ENCODE measurements at regions not wholly inside any gene's neighbourhood (a gene's known extent, or its start where the extent isn't known, plus 50 kb on each side); places are given as distances from the start of the nearest gene placed in this dataset.

DNA sequence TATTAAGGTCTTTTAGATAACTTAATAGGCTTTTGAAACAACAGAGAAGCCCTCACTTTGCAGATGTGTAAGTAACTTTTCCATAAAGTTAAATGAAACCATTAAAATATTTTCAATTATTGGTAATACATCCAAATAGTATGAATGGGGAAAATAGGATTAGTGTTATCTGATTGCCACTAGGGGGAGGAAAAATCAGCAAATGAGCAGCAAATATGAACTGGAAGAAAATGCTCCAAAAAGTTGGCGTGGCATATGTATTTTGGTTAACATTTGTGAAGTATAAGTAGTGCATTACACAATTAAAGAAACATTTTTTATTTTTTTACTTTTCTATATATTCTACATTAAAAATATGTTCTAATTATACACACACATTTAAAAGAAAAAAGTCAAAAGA lies 259.8 kb upstream of the ANO5 start:
- 20 to 68% methylated on average over 1 of the region's 1 CpG for WGBS, 2 donors
- Histone ChIP-seq H3K9me3 (no peaks in the 10 kb centered on the region), H3K27ac (no peak overlapping the region), H3K36me3 (no peaks in the 10 kb centered on the region), H3K4me1 (no peaks in the 10 kb centered on the region), H3K4me3 (no peak overlapping the region), H3K27me3 (no peaks in the 10 kb centered on the region)
- TF ChIP-seq POLR2AphosphoS5 (IDR thresholded peaks at IDR 0.05), result no peak
- TF ChIP-seq, protein P1, sequence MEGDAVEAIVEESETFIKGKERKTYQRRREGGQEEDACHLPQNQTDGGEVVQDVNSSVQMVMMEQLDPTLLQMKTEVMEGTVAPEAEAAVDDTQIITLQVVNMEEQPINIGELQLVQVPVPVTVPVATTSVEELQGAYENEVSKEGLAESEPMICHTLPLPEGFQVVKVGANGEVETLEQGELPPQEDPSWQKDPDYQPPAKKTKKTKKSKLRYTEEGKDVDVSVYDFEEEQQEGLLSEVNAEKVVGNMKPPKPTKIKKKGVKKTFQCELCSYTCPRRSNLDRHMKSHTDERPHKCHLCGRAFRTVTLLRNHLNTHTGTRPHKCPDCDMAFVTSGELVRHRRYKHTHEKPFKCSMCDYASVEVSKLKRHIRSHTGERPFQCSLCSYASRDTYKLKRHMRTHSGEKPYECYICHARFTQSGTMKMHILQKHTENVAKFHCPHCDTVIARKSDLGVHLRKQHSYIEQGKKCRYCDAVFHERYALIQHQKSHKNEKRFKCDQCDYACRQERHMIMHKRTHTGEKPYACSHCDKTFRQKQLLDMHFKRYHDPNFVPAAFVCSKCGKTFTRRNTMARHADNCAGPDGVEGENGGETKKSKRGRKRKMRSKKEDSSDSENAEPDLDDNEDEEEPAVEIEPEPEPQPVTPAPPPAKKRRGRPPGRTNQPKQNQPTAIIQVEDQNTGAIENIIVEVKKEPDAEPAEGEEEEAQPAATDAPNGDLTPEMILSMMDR (IDR thresholded peaks at IDR 0.05), result no peak
- no peak for TF ChIP-seq EP300 (IDR thresholded peaks at IDR 0.05)
- TF ChIP-seq POLR2A (IDR thresholded peaks at IDR 0.05), result no peak
- intact Hi-C loops (cut with DNase I), result no loop called here
- no peak for DNase-seq

GRCh38 chr11:21944577-21944976 lies 248.3 kb upstream of the ANO5 start:
- WGBS, 2 donors, result 84 to 85% methylated on average over 4 of the region's 4 CpGs
- no peak for DNase-seq
- TF ChIP-seq EP300 (IDR thresholded peaks at IDR 0.05) (no peak), POLR2AphosphoS5 (IDR thresholded peaks at IDR 0.05) (no peak), POLR2A (IDR thresholded peaks at IDR 0.05) (no peak)
- TF ChIP-seq, protein P1 (IDR thresholded peaks at IDR 0.05), result no peak

DNA sequence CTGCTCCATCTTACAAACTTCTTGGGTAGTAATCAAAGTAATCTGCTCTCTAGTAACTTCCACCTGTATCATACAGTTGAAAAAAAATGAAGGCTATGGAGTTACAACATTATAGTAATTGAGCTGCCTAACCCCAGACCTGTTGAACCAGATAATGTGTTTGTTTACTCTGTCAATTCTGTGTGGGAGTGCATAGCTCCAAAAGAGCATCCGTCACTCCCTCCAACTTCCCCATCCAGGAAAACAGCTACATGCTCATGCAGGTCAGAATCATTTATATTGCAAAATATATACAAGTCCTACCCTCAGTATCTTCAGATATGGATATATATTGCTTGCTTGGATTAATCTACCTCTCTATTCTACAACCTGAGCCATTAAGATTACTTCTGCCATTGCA lies 244.0 kb upstream of the ANO5 start:
- TF ChIP-seq, protein P1 (IDR thresholded peaks at IDR 0.05), result no peak
- TF ChIP-seq EP300 (IDR thresholded peaks at IDR 0.05), result no peak
- no peak for TF ChIP-seq POLR2AphosphoS5 (IDR thresholded peaks at IDR 0.05)
- TF ChIP-seq POLR2A (IDR thresholded peaks at IDR 0.05), result no peak
- peaks cover 0 to 8% (median 0%) of the 10 kb centered on the region in 4 donors for H3K9me3 ChIP-seq
- no peak for DNase-seq
- 24 to 56% methylated on average over 1 of the region's 1 CpG for WGBS, 2 donors
- intact Hi-C loops (cut with DNase I), result no loop called here
- no peak overlapping the region for H3K4me3 ChIP-seq
- H3K4me1 ChIP-seq, result no peaks in the 10 kb centered on the region
- no peaks in the 10 kb centered on the region for H3K27me3 ChIP-seq
- no peak overlapping the region for H3K27ac ChIP-seq
- no peaks in the 10 kb centered on the region for H3K36me3 ChIP-seq

More at GRCh38 chr11:21944577-21944976, 248.3 kb upstream of the ANO5 start:
- H3K4me3 ChIP-seq, result no peak overlapping the region
- no peaks in the 10 kb centered on the region for H3K4me1 ChIP-seq
- no peaks in the 10 kb centered on the region for H3K9me3 ChIP-seq
- intact Hi-C loops (cut with DNase I), result no loop called here
- H3K27me3 ChIP-seq, result no peaks in the 10 kb centered on the region
- H3K27ac ChIP-seq, result no peak overlapping the region
- no peaks in the 10 kb centered on the region for H3K36me3 ChIP-seq

DNA sequence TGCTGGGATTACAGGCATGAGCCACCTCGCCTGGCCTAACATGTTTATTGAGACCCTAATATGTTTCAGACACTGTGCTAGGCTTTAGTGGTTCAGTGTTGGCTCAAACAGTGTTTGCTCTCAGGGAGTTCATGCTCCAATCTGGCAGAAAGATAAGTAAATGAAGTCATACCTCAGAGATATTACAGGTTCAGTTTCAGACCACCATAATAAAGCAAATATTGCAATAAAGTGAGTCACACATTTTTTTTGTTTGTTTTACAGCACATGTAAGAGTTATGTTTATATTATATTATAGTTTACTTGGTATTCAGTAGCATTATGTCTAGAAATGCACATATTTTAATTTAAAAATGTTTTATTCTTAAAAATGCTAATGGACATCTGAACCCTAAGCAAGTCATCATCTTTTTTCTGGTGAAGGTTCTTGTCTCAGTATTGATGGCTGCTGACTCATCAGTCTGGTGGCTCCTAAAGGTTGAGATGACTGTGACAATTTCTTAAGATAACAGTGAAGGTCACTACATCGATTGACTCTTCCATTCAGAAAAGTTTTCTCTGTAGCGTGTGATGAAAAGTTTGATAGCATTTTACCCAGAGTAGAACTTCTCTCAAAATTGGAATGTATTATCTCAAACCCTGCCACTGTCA lies 243.0 kb upstream of the ANO5 start:
- H3K4me3 ChIP-seq, result no peak overlapping the region
- TF ChIP-seq EP300 (IDR thresholded peaks at IDR 0.05) (no peak), POLR2A (IDR thresholded peaks at IDR 0.05) (no peak), POLR2AphosphoS5 (IDR thresholded peaks at IDR 0.05) (no peak)
- TF ChIP-seq, protein P1 (IDR thresholded peaks at IDR 0.05), result no peak
- H3K4me1 ChIP-seq, result no peaks in the 10 kb centered on the region
- DNase-seq, result no peak
- H3K27me3 ChIP-seq, result no peaks in the 10 kb centered on the region
- intact Hi-C loops (cut with DNase I), result no loop called here
- 63 to 78% methylated on average over 3 of the region's 3 CpGs for WGBS, 2 donors
- no peak overlapping the region for H3K27ac ChIP-seq
- peaks cover 0 to 9% (median 0%) of the 10 kb centered on the region in 4 donors for H3K9me3 ChIP-seq
- no peaks in the 10 kb centered on the region for H3K36me3 ChIP-seq

GRCh38 chr11:21963013-21963412 lies 229.9 kb upstream of the ANO5 start:
- WGBS, 2 donors, result 24 to 50% methylated on average over 2 of the region's 2 CpGs

More at GRCh38 chr11:21963013-21963412, 229.9 kb upstream of the ANO5 start:
- TF ChIP-seq, protein P1 (IDR thresholded peaks at IDR 0.05), result no peak
- TF ChIP-seq EP300 (IDR thresholded peaks at IDR 0.05) (no peak), POLR2A (IDR thresholded peaks at IDR 0.05) (no peak), POLR2AphosphoS5 (IDR thresholded peaks at IDR 0.05) (no peak)
- H3K27ac ChIP-seq, result no peak overlapping the region
- intact Hi-C loops (cut with DNase I), result no loop called here
- H3K27me3 ChIP-seq, result no peaks in the 10 kb centered on the region
- H3K4me1 ChIP-seq, result no peaks in the 10 kb centered on the region
- no peaks in the 10 kb centered on the region for H3K36me3 ChIP-seq
- no peak for DNase-seq
- H3K9me3 ChIP-seq, result peaks cover 0 to 3% (median 0%) of the 10 kb centered on the region in 4 donors
- H3K4me3 ChIP-seq, result no peak overlapping the region

Data from sigmoid colon (tissue), 6 donors.